CD4-positive, alpha-beta T cell treated with Interleukin-10 for 1 hour (primary cell): ENCODE measurements at regions not wholly inside any gene's neighbourhood (a gene's known extent, or its start where the extent isn't known, plus 50 kb on each side); places are given as distances from the start of the nearest gene placed in this dataset.
"Not testable (repeated sequence)": the region's sequence is repeated elsewhere in the genome, so short reads cannot be mapped to it uniquely, and the experiment has no call there.

Experiments used
- DNase-seq: peaks from one replicate; pipeline ENCODE4 v3.0.0-alpha.2; 2020

DNA sequence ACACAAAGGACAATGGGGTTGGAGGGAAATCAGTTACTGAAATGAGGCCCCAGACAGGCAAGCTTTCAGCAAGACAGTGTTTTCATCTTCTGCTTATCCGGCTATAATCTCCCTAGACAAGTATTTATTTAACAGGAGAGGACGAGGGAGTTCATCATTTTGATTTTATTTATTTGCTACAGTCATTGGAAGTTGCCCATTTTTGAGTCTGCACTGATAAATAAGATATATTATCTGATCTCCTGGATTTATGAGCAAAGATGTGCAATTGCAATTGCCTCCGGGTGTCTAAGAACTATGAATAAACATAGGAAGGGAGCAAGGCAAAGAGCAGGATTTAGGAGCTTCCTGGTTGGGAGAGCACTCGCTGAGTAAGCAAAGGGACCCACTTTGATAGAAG lies 263.2 kb upstream of the EDA2R start:
- DNase-seq: no peak

- DNase-seq: no peak
Observed at GRCh38 chrX:66900886-66901285, 262.0 kb upstream of the EDA2R start.

GRCh38 chrX:66892004-66892403 lies 253.1 kb upstream of the EDA2R start:
- DNase-seq: no peak

GRCh38 chrX:66889418-66889817 lies 250.5 kb upstream of the EDA2R start:
- no peak for DNase-seq

DNA sequence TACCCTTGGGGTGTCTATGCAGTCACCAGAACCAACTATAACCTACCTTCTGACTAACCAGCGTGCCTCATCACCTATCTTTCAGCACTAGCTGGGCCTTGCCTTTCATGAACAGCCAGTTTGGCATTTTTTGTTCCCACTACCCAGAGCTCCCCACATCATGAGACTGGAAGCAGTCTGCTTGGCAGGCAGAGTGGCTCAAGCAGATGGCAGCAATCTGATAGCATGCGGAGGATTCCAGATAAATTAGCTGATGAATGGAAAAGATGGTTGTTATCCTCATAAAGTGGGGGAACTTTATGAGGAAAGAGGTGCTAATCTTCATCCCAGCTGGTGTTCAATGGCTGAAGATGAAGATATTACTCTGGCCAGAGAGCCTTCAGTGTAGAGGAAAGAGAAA lies 243.2 kb upstream of the EDA2R start:
- no peak for DNase-seq

DNA sequence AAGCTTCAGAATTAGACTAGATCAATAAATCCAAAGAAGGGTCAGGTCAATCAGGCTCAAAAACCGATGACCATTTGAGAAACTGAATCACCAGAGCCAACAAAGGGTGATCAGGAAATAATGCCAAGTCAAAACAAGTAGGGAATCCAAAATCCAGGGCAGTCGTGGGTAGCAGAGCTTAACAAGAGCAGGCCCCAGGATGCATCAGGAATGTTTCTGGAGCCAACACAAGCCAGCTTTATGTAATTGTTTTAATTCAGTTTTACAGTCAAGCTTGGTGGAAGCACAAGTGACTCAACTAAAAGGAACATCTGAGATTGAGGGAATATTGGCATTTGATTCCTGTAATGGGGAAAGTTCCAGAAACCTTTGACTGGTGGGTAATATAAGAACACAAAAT lies 237.9 kb upstream of the EDA2R start:
- DNase-seq: no peak

DNA sequence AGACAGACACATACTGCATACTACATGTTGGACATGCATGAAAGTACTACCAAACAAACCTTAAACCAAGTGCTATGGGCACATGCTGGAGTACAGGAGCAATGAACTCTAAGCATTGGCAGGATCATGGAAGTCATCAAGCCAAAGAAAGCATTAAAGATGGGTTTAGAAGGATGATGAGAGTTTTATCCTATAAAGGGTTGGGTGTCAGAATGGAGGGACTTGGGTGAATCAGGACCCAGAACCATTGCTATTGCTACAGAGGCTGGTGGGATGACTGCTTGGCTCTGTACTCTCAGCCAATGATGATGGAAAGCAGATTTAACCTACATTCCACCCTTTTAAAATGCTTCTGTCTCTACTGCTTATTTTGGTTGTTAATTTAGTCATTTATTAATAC lies 233.9 kb upstream of the EDA2R start:
- DNase-seq: no peak

GRCh38 chrX:66863721-66864120 lies 224.8 kb upstream of the EDA2R start:
- DNase-seq: no peak

GRCh38 chrX:66833426-66833825 lies 194.5 kb upstream of the EDA2R start:
- DNase-seq: no peak

DNA sequence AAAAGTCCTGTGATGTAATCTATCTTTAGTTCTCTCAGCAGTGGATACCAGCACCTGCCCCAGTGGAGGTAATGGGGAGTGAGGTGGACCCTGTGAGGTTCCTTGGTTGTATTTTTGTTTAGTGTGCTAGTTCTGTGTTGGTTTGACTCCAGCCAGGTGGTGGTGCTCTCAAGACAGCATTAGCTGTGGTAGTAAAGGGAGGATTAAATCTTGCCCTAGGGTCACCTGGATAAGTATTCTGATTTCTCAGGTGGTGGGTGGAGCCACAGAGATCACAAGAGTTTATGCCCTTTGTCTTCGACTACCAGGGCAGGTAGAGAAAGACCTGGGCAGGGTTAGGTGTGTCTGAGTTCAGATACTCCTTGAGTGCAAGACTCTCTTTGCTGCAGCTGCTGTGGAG lies 176.3 kb upstream of the EDA2R start:
- no peak for DNase-seq

GRCh38 chrX:66794514-66794913 lies 155.6 kb upstream of the EDA2R start:
- DNase-seq: not testable (repeated sequence)

DNA sequence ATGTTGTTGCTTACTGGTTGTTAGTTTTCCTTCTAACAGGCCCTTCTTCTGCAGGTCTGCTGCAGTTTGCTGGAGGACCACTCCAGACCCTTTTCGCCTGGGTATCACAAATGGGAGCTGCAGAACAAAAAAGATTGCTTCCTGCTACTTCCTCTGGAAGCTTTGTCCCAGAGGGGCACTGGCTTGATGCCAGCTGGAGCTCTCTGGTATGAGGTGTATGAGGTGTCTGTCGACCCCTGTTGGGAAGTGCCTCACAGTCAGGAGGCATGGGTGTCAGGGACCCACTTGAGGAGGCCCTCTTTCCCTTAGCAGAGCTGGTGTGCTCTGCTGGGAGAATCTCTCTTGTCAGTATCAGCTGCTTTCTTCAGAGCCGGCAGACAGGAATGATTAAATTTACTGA lies 127.4 kb upstream of the EDA2R start:
- DNase-seq: no peak

DNA sequence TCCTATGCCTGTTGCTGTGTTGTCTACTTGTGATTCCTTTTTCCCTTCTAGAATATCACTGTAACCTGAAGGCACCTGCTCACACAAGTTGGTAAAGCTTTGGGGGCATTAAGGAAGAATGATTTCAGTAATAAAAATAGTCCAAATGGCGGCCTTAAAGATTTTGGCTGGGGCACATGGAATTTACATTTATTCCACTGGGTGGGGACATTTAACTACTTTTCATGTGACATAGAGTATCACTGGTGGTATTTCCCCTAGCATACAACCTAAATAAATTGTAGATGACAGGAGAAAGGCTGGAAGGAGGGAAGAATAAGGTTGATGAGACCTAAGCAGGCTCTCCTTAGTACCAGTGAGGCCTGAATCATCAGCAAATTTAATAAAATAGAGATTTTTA lies 121.8 kb upstream of the EDA2R start:
- no peak for DNase-seq

GRCh38 chrX:66756717-66757116 lies 117.8 kb upstream of the EDA2R start:
- DNase-seq: no peak

GRCh38 chrX:66751136-66751782 lies 112.4 kb upstream of the EDA2R start:
- DNase-seq: no peak

- not testable (repeated sequence) for DNase-seq
Observed at GRCh38 chrX:66744519-66744918, 105.6 kb upstream of the EDA2R start.

DNA sequence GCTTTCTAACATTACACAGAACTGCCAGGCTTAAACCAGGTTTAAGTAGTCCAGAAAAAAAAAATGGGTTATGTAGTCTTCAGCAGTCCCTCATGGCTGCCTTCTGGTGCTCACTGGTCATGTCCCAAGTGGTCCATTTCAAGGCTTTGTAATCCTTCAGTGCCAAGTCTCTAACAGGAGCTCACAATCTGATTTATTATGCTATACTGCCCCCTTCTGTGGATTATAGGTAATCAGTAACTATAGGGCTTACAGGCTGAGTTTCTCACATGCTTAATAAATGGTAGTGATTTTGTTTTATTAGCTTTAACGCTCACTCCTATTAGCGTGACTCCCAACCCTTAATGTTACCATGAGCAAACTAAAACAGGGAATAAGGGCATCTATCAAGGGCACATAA lies 92.5 kb upstream of the EDA2R start:
- DNase-seq: peak; percentile 37

- DNase-seq: peak; percentile 60
Observed at GRCh38 chrX:66728818-66729271, 90.0 kb upstream of the EDA2R start.

GRCh38 chrX:66717926-66718325 lies 79.0 kb upstream of the EDA2R start:
- DNase-seq: no peak

- DNase-seq: no peak
Observed at GRCh38 chrX:66698273-66699204, 59.7 kb upstream of the EDA2R start.

- not testable (repeated sequence) for DNase-seq
Observed at GRCh38 chrX:66692512-66692911, 53.6 kb upstream of the EDA2R start.
